Transverse colon (tissue), 4 donors: ENCODE measurements at regions not wholly inside any gene's neighbourhood (a gene's known extent, or its start where the extent isn't known, plus 50 kb on each side); places are given as distances from the start of the nearest gene placed in this dataset.

Experiments used
- POLR2A ChIP-seq: fragments of 450-650 bp; IDR thresholded peaks from one replicate; pipeline ENCODE4 v1.6.1; 2016; ENCODE audit warnings: antibody characterized with exemption, mild to moderate bottlenecking, moderate library complexity
- POLR2AphosphoS5 ChIP-seq, 3 donors: sonication (generic); formaldehyde crosslinking; IDR thresholded peaks; one replicate each; pipeline ENCODE4 v1.6.1; 2016; ENCODE audit warnings: antibody characterized with exemption in 3 of 3
- TF ChIP-seq, protein P1 (sequence below), 5 experiments: fragments of 200-600 bp in 3 of 5; fragments of 450-650 bp in 2 of 5; sonication (generic) in 3 of 5; IDR thresholded peaks; 1 replicate in 2 of 5; 2 replicates in 3 of 5; pipeline ENCODE4 v1.5.1; 2016 to 2017; ENCODE audit warnings: antibody characterized with exemption in 5 of 5, inconsistent platforms in 3 of 5, mild to moderate bottlenecking in 2 of 5, moderate library complexity in 1 of 5

DNA sequence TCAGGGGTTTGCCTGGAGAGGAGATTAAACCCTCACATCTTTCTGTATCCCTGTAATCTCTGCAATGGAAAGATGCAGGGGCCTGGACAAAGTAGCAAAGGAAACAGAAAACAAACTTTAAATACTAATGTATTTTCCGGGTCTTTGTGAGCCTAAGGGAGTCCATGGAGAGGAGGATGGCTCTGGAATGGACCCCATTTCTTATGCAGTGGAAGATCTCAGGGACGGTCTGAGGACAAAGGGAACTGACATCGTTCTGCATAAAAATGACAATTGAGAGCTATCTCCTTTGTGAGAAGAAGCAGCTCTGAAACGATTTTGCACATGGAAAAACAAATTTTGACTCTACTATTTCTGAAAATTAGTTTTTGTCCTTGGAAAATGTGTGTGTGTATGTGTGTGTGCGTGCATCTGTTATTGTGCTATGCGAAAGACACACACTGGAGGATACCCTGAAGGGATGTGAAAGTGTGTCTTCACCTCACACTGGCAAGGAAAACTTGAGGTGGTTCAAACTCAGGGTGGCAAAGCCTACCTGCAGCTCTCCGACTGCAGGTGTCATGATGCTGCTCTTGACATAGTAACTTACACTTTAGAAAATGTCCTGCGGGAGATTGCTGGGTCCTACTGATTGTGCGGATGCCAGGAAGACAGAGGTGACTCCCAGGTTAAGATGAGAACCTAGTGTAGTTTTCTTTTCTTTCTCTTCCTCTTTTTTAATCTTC is 126.4 kb upstream of the JADE1 start:
- TF ChIP-seq, protein P1, sequence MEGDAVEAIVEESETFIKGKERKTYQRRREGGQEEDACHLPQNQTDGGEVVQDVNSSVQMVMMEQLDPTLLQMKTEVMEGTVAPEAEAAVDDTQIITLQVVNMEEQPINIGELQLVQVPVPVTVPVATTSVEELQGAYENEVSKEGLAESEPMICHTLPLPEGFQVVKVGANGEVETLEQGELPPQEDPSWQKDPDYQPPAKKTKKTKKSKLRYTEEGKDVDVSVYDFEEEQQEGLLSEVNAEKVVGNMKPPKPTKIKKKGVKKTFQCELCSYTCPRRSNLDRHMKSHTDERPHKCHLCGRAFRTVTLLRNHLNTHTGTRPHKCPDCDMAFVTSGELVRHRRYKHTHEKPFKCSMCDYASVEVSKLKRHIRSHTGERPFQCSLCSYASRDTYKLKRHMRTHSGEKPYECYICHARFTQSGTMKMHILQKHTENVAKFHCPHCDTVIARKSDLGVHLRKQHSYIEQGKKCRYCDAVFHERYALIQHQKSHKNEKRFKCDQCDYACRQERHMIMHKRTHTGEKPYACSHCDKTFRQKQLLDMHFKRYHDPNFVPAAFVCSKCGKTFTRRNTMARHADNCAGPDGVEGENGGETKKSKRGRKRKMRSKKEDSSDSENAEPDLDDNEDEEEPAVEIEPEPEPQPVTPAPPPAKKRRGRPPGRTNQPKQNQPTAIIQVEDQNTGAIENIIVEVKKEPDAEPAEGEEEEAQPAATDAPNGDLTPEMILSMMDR (IDR thresholded peaks at IDR 0.05): no peak
- TF ChIP-seq POLR2AphosphoS5 (IDR thresholded peaks at IDR 0.05) (no peak), POLR2A (no peak)
